Endothelial cell of umbilical vein (primary cell): ENCODE measurements at regions not wholly inside any gene's neighbourhood (a gene's known extent, or its start where the extent isn't known, plus 50 kb on each side); places are given as distances from the start of the nearest gene placed in this dataset.

Source experiments
- CTCF ChIP-seq, 2 donors: IDR thresholded peaks; 1 replicate in 1 of 2; 2 replicates in 1 of 2; pipeline ENCODE4 v1.5.1; 2011; ENCODE audit warnings: low read length in 2 of 2, mild to moderate bottlenecking in 2 of 2, moderate library complexity in 2 of 2, control low read depth in 1 of 2, inconsistent platforms in 1 of 2, low read depth in 1 of 2; ENCODE audit not compliant: insufficient read depth in 1 of 2; ENCODE audit errors: extremely low read depth in 1 of 2
- EZH2 ChIP-seq: IDR thresholded peaks from 2 replicates; pipeline ENCODE4 v1.6.1; 2012; ENCODE audit warnings: borderline replicate concordance, low read depth, mild to moderate bottlenecking, moderate library complexity, low read length, inconsistent platforms; ENCODE audit not compliant: severe bottlenecking
- GATA2 ChIP-seq: IDR thresholded peaks from 2 replicates; pipeline ENCODE4 v1.7.0; 2011; ENCODE audit warnings: low read depth, mild to moderate bottlenecking, moderate library complexity, mixed read lengths, low read length; ENCODE audit not compliant: insufficient read length, insufficient read depth
- JUN ChIP-seq: IDR thresholded peaks from 2 replicates; pipeline ENCODE4 v1.6.1; 2011; ENCODE audit warnings: borderline replicate concordance, low read depth; ENCODE audit not compliant: insufficient read length, insufficient read depth
- MAX ChIP-seq: IDR thresholded peaks from 2 replicates; pipeline ENCODE4 v1.6.1; 2011; ENCODE audit not compliant: insufficient read depth, insufficient read length
- MYC ChIP-seq: IDR thresholded peaks from one replicate; pipeline ENCODE4 v1.6.1; 2011; ENCODE audit warnings: mild to moderate bottlenecking, low read depth, low read length
- POLR2A ChIP-seq: IDR thresholded peaks from 2 replicates; pipeline ENCODE4 v1.6.1; 2012; ENCODE audit warnings: low read depth, mild to moderate bottlenecking, control low read depth, low read length
- POLR2AphosphoS5 ChIP-seq: IDR thresholded peaks from 2 replicates; pipeline ENCODE4 v1.6.1; 2012; ENCODE audit warnings: low read depth, mild to moderate bottlenecking, control low read depth, low read length, moderate library complexity; ENCODE audit not compliant: insufficient read depth

- no peak for TF ChIP-seq MAX
- TF ChIP-seq CTCF (IDR thresholded peaks at IDR 0.05; ENCODE audit: extremely low read depth in 1 of 2, insufficient read depth in 1 of 2, low read depth in 1 of 2, low read length in 2 of 2), result no peak
- TF ChIP-seq POLR2AphosphoS5, result no peak
- no peak for TF ChIP-seq POLR2A
- TF ChIP-seq MYC, result no peak
- TF ChIP-seq EZH2, result no peak
- TF ChIP-seq JUN, result no peak
- no peak for TF ChIP-seq GATA2
Measured at GRCh38 chr6:141688916-141689315, 443.8 kb upstream of the GJE1 start.
